Adrenal gland (tissue), 9 donors: ENCODE measurements at regions not wholly inside any gene's neighbourhood (a gene's known extent, or its start where the extent isn't known, plus 50 kb on each side); places are given as distances from the start of the nearest gene placed in this dataset.
A peak's percentile ranks its signal among the peaks of the same experiment; 100 is the strongest.

ENCODE experiments used
- DNase-seq, 7 donors: peaks; one replicate each; pipeline ENCODE4 v3.0.0-alpha.2; 2019 to 2020
- H3K27ac ChIP-seq, 5 donors: fragments of 200-600 bp; sonication (generic) in 4 of 5; 1 replicate in 3 of 5; 2 replicates in 2 of 5; pipeline versions ENCODE4 v1.5.1 to v1.8.0; 2016 to 2020; ENCODE audit warnings: mild to moderate bottlenecking in 1 of 5
- H3K27me3 ChIP-seq: fragments of 200-600 bp; 2 replicates; pipeline ENCODE4 v1.8.0; 2021
- H3K36me3 ChIP-seq, 2 donors: fragments of 200-600 bp; replicated peaks in 1 of 2; 1 replicate in 1 of 2; 2 replicates in 1 of 2; pipeline versions ENCODE4 v1.5.1 to v1.8.0; 2018 to 2022
- H3K4me1 ChIP-seq, 2 donors: fragments of 200-600 bp; replicated peaks in 1 of 2; 1 replicate in 1 of 2; 2 replicates in 1 of 2; pipeline versions ENCODE4 v1.5.1 to v1.8.0; 2018 to 2021
- H3K4me3 ChIP-seq, 4 donors: fragments of 200-600 bp; sonication (generic) in 3 of 4; one replicate each; pipeline ENCODE4 v1.5.1; 2016 to 2018
- H3K9me3 ChIP-seq, 3 donors: fragments of 200-600 bp; sonication (generic) in 1 of 3; replicated peaks in 1 of 3; 1 replicate in 2 of 3; 2 replicates in 1 of 3; pipeline versions ENCODE4 v1.5.1 to v1.8.0; 2016 to 2021
- CTCF ChIP-seq, 6 experiments: fragments of 450-650 bp in 4 of 6; fragments of 200-600 bp in 2 of 6; sonication (generic) in 1 of 6; IDR thresholded peaks; 1 replicate in 5 of 6; 2 replicates in 1 of 6; pipeline versions ENCODE4 v1.5.1 to v1.8.0; 2016 to 2021; ENCODE audit warnings: antibody characterized with exemption in 6 of 6, mild to moderate bottlenecking in 2 of 6, moderate library complexity in 1 of 6
- POLR2A ChIP-seq, 2 donors: fragments of 450-650 bp; IDR thresholded peaks; one replicate each; pipeline ENCODE4 v1.6.1; 2017; ENCODE audit warnings: antibody characterized with exemption in 2 of 2, mild to moderate bottlenecking in 2 of 2, moderate library complexity in 1 of 2
- WGBS, 4 donors: extraction: QIAGEN DNeasy Blood & Tissue Kit in 2 of 4; methylation state at CpG; one replicate each; pipeline versions ENCODE4 v1.1.5 to v1.1.7; 2013 to 2017; 5-methylcytosine and 5-hydroxymethylcytosine counted together
- intact Hi-C, 2 donors: fragments of 100-400 bp; cut with DNase I; formaldehyde crosslinking; loops; one replicate each; pipeline versions ENCODE4 v1.14.1 to v1.15.0; 2022 to 2023
- donor health status: healthy with polysubstance abuse.
- donor health status: Bipolar disorder and iron deficiency.
- donor health status: DM: yes; HTN: yes; CAD: no.
- donor health status: DM: no; HTN: no; CAD: no.
- donor health status: DM: no; HTN: no; CAD: no.

DNA sequence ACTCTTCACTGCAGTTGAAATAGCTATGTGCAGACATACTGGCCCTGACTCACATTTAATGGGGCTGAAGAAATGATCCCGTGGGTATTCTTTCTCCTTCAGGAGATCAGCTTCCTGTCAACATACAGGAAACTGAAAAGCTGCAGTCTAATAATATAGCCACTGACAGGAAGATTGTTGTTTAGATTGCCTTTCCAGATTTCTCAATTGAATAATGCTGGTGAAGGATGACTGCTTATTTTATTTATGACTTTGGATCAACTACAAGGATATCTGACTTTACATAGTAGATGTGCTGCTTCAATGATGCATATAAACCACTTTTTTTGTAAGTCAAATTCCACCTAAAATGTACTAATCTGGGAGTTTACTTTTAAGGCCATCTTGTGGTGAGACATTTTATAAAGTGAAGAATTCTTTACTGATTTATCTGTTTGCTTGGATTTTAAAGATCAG, 93.4 kb upstream of the MAP4K3 start:
- intact Hi-C loops = loop anchor here in 1 of 2 donors (10.0 kb wide), 1 partner anchor 164 kb away; no protein-coding TSS in a partner anchor
- 3 to 10% (median 5%) methylated on average over 1 of the region's 1 CpG for WGBS, 4 donors
- Histone ChIP-seq H3K4me3 (no peak overlapping the region), H3K27ac (no peak overlapping the region), H3K36me3 (no peaks in the 10 kb centered on the region), H3K9me3 (no peaks in the 10 kb centered on the region), H3K27me3 (no peaks in the 10 kb centered on the region), H3K4me1 (peaks cover 3 to 11% of the 10 kb centered on the region in 2 donors)
- DNase-seq = no peak
- TF ChIP-seq POLR2A (IDR thresholded peaks at IDR 0.05) = no peak
- TF ChIP-seq CTCF (IDR thresholded peaks at IDR 0.05) = peak in 4 of 6 experiments; percentile 4 to 29 (median 26)

DNA sequence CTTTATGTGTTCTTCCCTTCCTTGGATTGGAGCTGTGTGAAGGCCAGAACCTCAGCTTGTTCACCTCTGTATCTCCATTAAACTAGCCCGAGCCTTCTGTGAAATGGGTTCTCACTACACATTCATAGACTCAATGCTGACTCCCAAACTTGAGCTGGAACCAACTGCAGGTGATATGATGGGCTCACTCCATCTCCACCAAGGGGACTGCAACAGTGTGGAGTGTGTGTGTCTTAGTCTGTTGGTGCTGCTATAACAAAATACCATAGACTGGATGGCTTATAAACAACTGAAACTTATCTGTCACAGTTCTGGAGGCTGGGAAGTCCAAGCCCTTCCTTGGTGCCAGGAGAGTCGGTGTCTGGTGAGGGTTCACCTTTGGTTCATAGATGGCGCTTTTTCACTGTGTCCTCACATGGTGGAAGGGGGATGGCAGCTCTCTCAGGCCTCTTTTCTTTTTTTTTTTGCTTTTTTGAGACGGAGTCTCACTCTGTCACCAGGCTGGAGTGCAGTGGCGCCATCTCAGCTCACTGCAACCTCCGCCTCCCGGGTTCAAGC, 94.2 kb upstream of the MAP4K3 start:
- H3K9me3 ChIP-seq = no peaks in the 10 kb centered on the region
- H3K4me3 ChIP-seq = no peak overlapping the region
- no peak for DNase-seq
- H3K36me3 ChIP-seq = no peaks in the 10 kb centered on the region
- 91 to 99% (median 97%) methylated on average over 7 of the region's 7 CpGs for WGBS, 4 donors
- no peak overlapping the region for H3K27ac ChIP-seq
- H3K27me3 ChIP-seq = no peaks in the 10 kb centered on the region
- intact Hi-C loops = loop anchor here in 1 of 2 donors (10.0 kb wide), 1 partner anchor 164 kb away; no protein-coding TSS in a partner anchor
- TF ChIP-seq CTCF (IDR thresholded peaks at IDR 0.05) (no peak), POLR2A (IDR thresholded peaks at IDR 0.05) (no peak)
- H3K4me1 ChIP-seq = peaks cover 3 to 10% of the 10 kb centered on the region in 2 donors

DNA sequence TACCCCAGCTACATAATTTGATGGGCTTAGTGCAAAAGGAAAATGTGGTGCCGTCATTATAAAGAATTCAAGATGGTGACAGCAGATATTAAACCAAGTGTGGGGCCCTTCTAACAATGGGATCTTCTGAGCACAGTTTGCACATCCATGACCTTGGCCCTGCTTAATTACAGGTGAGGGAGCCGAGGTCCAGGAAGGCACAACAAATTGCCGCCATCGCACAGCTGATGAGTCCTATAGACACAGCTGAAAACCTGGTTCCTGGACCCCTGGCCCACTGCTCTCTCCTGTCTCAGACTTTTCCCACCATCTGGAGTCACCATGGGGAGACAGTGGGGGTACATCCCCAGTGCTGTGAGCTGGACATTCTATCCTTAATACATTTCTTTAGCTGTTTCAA, 95.8 kb upstream of the MAP4K3 start:
- 91 to 96% (median 94%) methylated on average over 4 of the region's 4 CpGs for WGBS, 4 donors
- Histone ChIP-seq H3K27me3 (no peaks in the 10 kb centered on the region), H3K4me3 (no peak overlapping the region), H3K36me3 (no peaks in the 10 kb centered on the region), H3K27ac (no peak overlapping the region), H3K9me3 (no peaks in the 10 kb centered on the region), H3K4me1 (peaks cover 3 to 10% of the 10 kb centered on the region in 2 donors)
- no peak for DNase-seq
- intact Hi-C loops = loop anchor here in 1 of 2 donors (10.0 kb wide), 1 partner anchor 162 kb away; no protein-coding TSS in a partner anchor
- TF ChIP-seq POLR2A (IDR thresholded peaks at IDR 0.05) = no peak
- TF ChIP-seq CTCF (IDR thresholded peaks at IDR 0.05) = no peak

DNA sequence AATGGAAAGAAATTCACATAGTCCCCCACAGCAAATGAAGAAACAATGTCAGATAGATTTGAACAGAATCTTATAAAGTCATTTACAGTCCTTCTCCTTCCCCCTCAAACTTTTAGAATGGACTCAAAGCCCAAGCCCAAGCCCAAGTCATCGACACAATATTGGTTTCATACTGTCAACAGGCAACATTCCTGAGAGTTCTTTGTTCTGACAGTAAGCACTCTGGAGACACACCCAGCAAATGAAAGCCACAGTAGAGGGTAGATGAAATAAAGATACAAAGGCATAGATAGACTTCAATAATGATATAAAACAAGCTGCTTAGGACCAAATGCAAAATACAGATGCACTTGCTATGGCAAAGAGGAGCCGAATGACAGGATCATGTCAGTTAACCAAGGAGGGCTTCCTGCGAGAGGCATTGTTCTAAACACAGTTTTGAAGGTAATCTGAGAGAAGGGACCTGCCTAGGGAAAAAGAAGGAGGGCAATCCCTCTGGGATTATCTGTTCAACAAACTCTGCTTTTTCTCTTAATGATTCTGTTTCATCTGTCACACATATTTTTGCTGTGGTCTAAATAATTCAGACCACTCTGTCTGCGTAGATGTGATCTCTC, 97.1 kb upstream of the MAP4K3 start:
- WGBS, 4 donors = 92 to 97% (median 97%) methylated on average over 4 of the region's 4 CpGs
- DNase-seq = no peak

More for the DNA sequence above, 97.1 kb upstream of the MAP4K3 start:
- no peak overlapping the region for H3K27ac ChIP-seq
- intact Hi-C loops = loop anchor here in 1 of 2 donors (10.0 kb wide), 1 partner anchor 161 kb away; no protein-coding TSS in a partner anchor
- peaks cover 3 to 10% of the 10 kb centered on the region in 2 donors for H3K4me1 ChIP-seq
- no peaks in the 10 kb centered on the region for H3K9me3 ChIP-seq
- no peaks in the 10 kb centered on the region for H3K27me3 ChIP-seq
- H3K4me3 ChIP-seq = no peak overlapping the region
- TF ChIP-seq POLR2A (IDR thresholded peaks at IDR 0.05) = no peak
- TF ChIP-seq CTCF (IDR thresholded peaks at IDR 0.05) = no peak
- H3K36me3 ChIP-seq = no peaks in the 10 kb centered on the region
